Testis (tissue), 2 donors: ENCODE measurements at regions not wholly inside any gene's neighbourhood (a gene's known extent, or its start where the extent isn't known, plus 50 kb on each side); places are given as distances from the start of the nearest gene placed in this dataset.

Source experiments
- POLR2A ChIP-seq: fragments of 450-650 bp; IDR thresholded peaks from one replicate; pipeline ENCODE4 v1.6.1; 2017; ENCODE audit warnings: antibody characterized with exemption, mild to moderate bottlenecking, moderate library complexity
- TF ChIP-seq, protein P1 (sequence below), 3 experiments: fragments of 450-650 bp in 2 of 3; fragments of 200-600 bp in 1 of 3; sonication (generic) in 1 of 3; IDR thresholded peaks; one replicate each; pipeline ENCODE4 v1.5.1; 2016 to 2019; ENCODE audit warnings: antibody characterized with exemption in 3 of 3, mild to moderate bottlenecking in 2 of 3, moderate library complexity in 1 of 3

DNA sequence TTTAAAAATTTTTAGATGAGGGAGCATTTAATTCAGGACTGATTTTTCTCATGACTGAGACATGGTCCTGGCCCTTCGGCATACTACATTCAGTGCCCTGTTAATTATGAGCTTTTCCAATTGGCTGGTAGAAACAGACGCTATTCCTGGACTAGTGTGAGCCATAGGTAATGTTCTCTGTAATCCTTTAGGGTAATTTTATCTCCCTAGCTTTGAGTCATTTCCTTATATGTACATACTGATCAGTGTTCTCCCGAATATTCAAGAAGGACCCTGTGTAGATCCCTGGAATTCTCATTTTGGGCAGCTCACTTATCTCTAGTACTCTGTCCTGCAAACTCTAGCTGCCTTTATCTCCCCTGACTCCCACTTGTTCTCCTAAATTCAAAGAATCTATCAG is 92.6 kb upstream of the NPY start:
- TF ChIP-seq POLR2A: no peak
- TF ChIP-seq, protein P1, sequence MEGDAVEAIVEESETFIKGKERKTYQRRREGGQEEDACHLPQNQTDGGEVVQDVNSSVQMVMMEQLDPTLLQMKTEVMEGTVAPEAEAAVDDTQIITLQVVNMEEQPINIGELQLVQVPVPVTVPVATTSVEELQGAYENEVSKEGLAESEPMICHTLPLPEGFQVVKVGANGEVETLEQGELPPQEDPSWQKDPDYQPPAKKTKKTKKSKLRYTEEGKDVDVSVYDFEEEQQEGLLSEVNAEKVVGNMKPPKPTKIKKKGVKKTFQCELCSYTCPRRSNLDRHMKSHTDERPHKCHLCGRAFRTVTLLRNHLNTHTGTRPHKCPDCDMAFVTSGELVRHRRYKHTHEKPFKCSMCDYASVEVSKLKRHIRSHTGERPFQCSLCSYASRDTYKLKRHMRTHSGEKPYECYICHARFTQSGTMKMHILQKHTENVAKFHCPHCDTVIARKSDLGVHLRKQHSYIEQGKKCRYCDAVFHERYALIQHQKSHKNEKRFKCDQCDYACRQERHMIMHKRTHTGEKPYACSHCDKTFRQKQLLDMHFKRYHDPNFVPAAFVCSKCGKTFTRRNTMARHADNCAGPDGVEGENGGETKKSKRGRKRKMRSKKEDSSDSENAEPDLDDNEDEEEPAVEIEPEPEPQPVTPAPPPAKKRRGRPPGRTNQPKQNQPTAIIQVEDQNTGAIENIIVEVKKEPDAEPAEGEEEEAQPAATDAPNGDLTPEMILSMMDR (IDR thresholded peaks at IDR 0.05): no peak
